WERI-Rb-1 (cell line): ENCODE measurements at regions not wholly inside any gene's neighbourhood (a gene's known extent, or its start where the extent isn't known, plus 50 kb on each side); places are given as distances from the start of the nearest gene placed in this dataset.

Source experiments
- DNase-seq: peaks from one replicate; pipeline ENCODE4 v3.0.0-alpha.2; 2020
- H3K27ac ChIP-seq: fragments of 250-450 bp; sonication (Bioruptor Pico); 2 replicates; pipeline ENCODE4 v1.5.1; 2020; ENCODE audit warnings: mild to moderate bottlenecking, moderate library complexity
- H3K27me3 ChIP-seq: fragments of 250-450 bp; sonication (Bioruptor Pico); 2 replicates; pipeline ENCODE4 v1.5.1; 2021; ENCODE audit warnings: mild to moderate bottlenecking, low read depth, moderate library complexity; ENCODE audit not compliant: insufficient read depth, severe bottlenecking
- H3K36me3 ChIP-seq: fragments of 250-450 bp; sonication (Bioruptor Pico); 2 replicates; pipeline ENCODE4 v1.5.1; 2020; ENCODE audit warnings: mild to moderate bottlenecking, moderate library complexity
- H3K4me3 ChIP-seq: 2 replicates; pipeline ENCODE4 v1.5.1; 2011; ENCODE audit warnings: low read depth, mild to moderate bottlenecking, control low read depth, low read length
- H3K9me3 ChIP-seq: fragments of 250-450 bp; sonication (Bioruptor Pico); 2 replicates; pipeline ENCODE4 v1.5.1; 2021; ENCODE audit warnings: mild to moderate bottlenecking, moderate library complexity; ENCODE audit not compliant: severe bottlenecking
- CTCF ChIP-seq: IDR thresholded peaks from 2 replicates; pipeline ENCODE4 v1.5.1; 2011; ENCODE audit warnings: low read depth, mild to moderate bottlenecking, control low read depth, inconsistent platforms, low read length

DNA sequence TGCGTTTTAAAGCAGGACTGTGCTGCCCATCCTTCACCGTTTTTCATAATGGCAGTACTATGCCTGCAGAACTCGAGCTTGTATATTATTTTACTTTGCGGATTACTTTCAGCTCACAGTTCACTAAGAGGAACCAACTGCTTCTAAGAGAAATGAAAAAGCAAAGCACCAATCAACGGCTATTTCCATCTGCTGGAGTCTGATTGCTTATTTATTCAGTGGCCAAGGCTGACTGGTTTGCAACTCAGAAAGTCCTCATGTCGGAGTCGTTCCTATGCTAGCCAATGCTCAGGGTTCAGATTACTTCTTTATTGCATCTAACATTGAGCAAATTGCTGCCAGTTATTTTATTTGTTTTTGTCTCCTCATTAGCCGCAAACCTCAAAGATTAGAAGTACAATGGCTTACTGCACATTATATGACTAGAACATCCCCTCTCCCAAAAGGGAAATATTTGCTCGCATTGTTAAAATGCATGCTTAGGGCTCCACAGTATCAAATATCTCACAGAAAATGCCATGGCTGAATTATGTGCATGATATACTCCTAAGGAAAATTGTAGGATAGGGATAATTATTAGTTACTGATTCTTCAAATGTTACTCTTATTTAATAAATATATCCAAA, 1628.2 kb upstream of the ADGRL3 start:
- Histone ChIP-seq H3K4me3 (no peak overlapping the region), H3K27ac (no peak overlapping the region), H3K9me3 (no peaks in the 10 kb centered on the region), H3K36me3 (no peaks in the 10 kb centered on the region), H3K27me3 (no peaks in the 10 kb centered on the region)
- DNase-seq, result no peak
- TF ChIP-seq CTCF, result no peak

- no peak for TF ChIP-seq CTCF
- no peak overlapping the region for H3K27ac ChIP-seq
- no peaks in the 10 kb centered on the region for H3K27me3 ChIP-seq
- H3K9me3 ChIP-seq, result no peaks in the 10 kb centered on the region
- H3K36me3 ChIP-seq, result no peaks in the 10 kb centered on the region
- no peak overlapping the region for H3K4me3 ChIP-seq
- DNase-seq, result no peak
Measured at GRCh38 chr4:59583845-59584568, 1616.1 kb upstream of the ADGRL3 start.

DNA sequence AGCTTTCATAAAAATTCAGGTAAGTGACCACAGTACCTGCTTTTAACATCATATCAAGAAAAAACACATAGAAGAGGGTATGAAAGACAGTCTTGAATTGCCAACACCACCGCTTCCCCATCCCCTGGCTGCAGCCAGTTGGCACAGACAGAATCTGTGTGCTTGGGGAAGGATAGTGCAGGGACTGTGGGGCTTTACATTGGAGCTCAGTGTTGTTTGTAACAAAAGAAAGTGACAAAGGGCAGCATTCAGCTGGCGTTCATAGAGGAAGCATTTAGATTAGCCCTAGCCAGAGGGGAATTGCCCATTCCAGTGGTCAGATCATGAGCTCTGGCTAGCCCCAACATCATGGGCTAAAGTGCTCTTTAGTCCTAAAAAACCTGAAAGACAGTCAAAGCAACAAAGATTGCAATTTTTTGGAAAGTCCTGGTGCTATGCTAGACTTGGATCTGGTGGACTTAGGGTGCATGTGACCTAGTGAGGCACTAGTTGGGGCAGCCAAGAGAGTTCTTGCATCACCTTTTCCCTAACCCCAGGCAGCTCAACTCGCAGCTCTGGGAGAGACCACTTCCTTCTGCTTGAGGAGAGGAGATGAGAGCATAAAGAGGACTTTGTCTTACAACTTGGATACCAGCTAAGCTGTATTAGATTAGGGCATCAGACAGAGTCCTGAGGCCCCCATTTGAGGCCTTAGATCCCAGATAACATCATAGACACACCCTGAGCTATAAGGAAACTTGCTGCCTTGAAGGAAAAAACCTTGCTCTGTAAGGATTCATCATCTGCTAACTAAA, 1602.4 kb upstream of the ADGRL3 start:
- Histone ChIP-seq H3K27me3 (no peaks in the 10 kb centered on the region), H3K27ac (no peak overlapping the region), H3K9me3 (no peaks in the 10 kb centered on the region), H3K4me3 (no peak overlapping the region), H3K36me3 (no peaks in the 10 kb centered on the region)
- TF ChIP-seq CTCF, result no peak
- DNase-seq, result no peak

DNA sequence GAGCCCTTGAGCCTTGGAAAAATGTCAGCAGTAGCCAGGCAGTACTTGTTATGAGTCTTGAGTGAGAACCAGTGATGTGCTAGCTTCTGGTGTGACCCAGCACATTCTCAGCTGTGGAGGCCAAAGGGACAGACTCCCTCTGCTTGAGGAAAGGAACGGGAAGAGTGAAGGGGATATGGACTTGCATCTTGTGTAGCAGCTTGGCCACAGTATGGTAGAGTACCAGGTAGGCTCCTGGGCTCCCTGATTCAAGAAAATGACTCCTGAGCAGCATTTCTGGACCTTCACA, 1601.9 kb upstream of the ADGRL3 start:
- Histone ChIP-seq H3K27ac (no peak overlapping the region), H3K36me3 (no peaks in the 10 kb centered on the region), H3K9me3 (no peaks in the 10 kb centered on the region), H3K27me3 (no peaks in the 10 kb centered on the region), H3K4me3 (no peak overlapping the region)
- no peak for DNase-seq
- no peak for TF ChIP-seq CTCF

GRCh38 chr4:59608466-59608865, 1591.7 kb upstream of the ADGRL3 start:
- DNase-seq, result no peak
- no peak for TF ChIP-seq CTCF
- Histone ChIP-seq H3K36me3 (no peaks in the 10 kb centered on the region), H3K4me3 (no peak overlapping the region), H3K27me3 (no peaks in the 10 kb centered on the region), H3K9me3 (no peaks in the 10 kb centered on the region), H3K27ac (no peak overlapping the region)
